Fibroblast of villous mesenchyme (primary cell): ENCODE measurements at regions not wholly inside any gene's neighbourhood (a gene's known extent, or its start where the extent isn't known, plus 50 kb on each side); places are given as distances from the start of the nearest gene placed in this dataset.

Source experiments
- DNase-seq: peaks from one replicate; pipeline ENCODE4 v3.0.0-alpha.2; 2010; ENCODE audit warnings: low read depth
- H3K4me3 ChIP-seq: 2 replicates; pipeline ENCODE4 v1.5.1; 2011; ENCODE audit warnings: low read depth, mild to moderate bottlenecking, low read length
- CTCF ChIP-seq: IDR thresholded peaks from 2 replicates; pipeline ENCODE4 v1.5.1; 2012; ENCODE audit warnings: low read depth, mild to moderate bottlenecking, low read length; ENCODE audit not compliant: insufficient read depth

GRCh38 chr9:16964228-16964627, 93.8 kb upstream of the BNC2 start:
- no peak overlapping the region for H3K4me3 ChIP-seq
- DNase-seq = peak; percentile 87
- no peak for TF ChIP-seq CTCF

- no peak overlapping the region for H3K4me3 ChIP-seq
- DNase-seq = peak; percentile 31
- TF ChIP-seq CTCF = no peak
Measured at GRCh38 chr9:16960084-16960483, 89.6 kb upstream of the BNC2 start.

GRCh38 chr9:16959391-16959790, 88.9 kb upstream of the BNC2 start:
- DNase-seq = no peak
- TF ChIP-seq CTCF = no peak
- H3K4me3 ChIP-seq = no peak overlapping the region

- no peak overlapping the region for H3K4me3 ChIP-seq
- no peak for TF ChIP-seq CTCF
- peak; percentile 37 for DNase-seq
Measured at GRCh38 chr9:16954040-16954439, 83.6 kb upstream of the BNC2 start.

GRCh38 chr9:16951502-16951901, 81.0 kb upstream of the BNC2 start:
- TF ChIP-seq CTCF = no peak
- no peak overlapping the region for H3K4me3 ChIP-seq
- no peak for DNase-seq

- H3K4me3 ChIP-seq = no peak overlapping the region
- TF ChIP-seq CTCF = no peak
- DNase-seq = no peak
Measured at GRCh38 chr9:16950051-16950450, 79.6 kb upstream of the BNC2 start.

- no peak for TF ChIP-seq CTCF
- no peak overlapping the region for H3K4me3 ChIP-seq
- no peak for DNase-seq
Measured at GRCh38 chr9:16930578-16930977, 60.1 kb upstream of the BNC2 start.
